ENCODE measurements at regions not wholly inside any gene's neighbourhood (a gene's known extent, or its start where the extent isn't known, plus 50 kb on each side); places are given as distances from the start of the nearest gene placed in this dataset.

DNA sequence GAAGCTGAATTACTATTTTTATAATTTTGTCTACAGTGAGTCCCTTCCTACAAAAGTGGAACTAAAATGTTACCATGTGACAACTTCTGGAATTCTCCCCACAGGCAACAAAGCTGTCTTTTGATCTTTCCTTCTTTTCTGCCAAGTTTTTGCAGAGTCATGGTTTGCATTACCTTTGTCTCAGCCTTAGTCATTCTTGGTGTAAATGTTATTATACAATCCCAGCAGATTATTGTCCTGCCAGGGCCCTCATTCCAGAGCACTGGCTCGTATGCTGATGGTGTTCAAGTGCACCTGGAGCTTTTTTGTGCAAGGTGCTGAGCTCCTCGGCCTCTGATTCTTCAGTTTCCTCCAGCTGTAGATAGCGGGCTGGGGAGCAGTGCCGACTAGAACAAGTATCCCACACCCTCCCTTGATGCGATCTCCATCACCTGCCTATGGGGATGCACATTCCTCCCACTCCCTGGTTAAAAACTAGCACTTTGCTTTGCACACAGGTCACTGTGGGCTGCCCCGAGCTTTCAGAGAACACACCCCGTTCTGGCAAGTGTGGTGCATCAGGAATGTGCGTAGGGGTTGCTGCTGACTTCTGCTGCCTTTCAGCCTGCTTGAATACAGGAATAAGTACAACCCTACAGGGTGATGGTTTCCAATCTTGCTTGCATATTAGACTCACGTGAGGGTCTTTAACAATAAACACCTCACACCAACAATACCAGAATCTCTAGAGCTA is 263.6 kb downstream of the RNF144A start:
- ATAC-seq, result no peak
- no peaks in the 10 kb centered on the region for H3K36me3 ChIP-seq (ENCODE audit: low read depth)
- H3K4me1 ChIP-seq (ENCODE audit: low read depth), result no peaks in the 10 kb centered on the region
- no peaks in the 10 kb centered on the region for H3K9me3 ChIP-seq
- DNase-seq, result no peak
- intact Hi-C loops (cut with DNase I, micrococcal nuclease), result no loop called here
- no peak overlapping the region for H3K4me3 ChIP-seq
- TF ChIP-seq CTCF (IDR thresholded peaks at IDR 0.05), result no peak

GRCh38 chr2:7182525-7182924 is 265.3 kb downstream of the RNF144A start:
- intact Hi-C loops (cut with DNase I, micrococcal nuclease), result no loop called here
- H3K36me3 ChIP-seq (ENCODE audit: low read depth), result no peaks in the 10 kb centered on the region
- no peaks in the 10 kb centered on the region for H3K4me1 ChIP-seq (ENCODE audit: low read depth)
- H3K4me3 ChIP-seq, result no peak overlapping the region
- ATAC-seq (no peak), DNase-seq (no peak)
- no peak for TF ChIP-seq CTCF (IDR thresholded peaks at IDR 0.05)
- H3K9me3 ChIP-seq, result no peaks in the 10 kb centered on the region

GRCh38 chr2:7189106-7189505 is 271.9 kb downstream of the RNF144A start:
- intact Hi-C loops (cut with DNase I, micrococcal nuclease), result no loop called here
- no peak for ATAC-seq
- no peaks in the 10 kb centered on the region for H3K9me3 ChIP-seq
- no peak for DNase-seq
- no peak for TF ChIP-seq CTCF (IDR thresholded peaks at IDR 0.05)
- no peaks in the 10 kb centered on the region for H3K36me3 ChIP-seq (ENCODE audit: low read depth)
- H3K4me1 ChIP-seq (ENCODE audit: low read depth), result no peaks in the 10 kb centered on the region
- H3K4me3 ChIP-seq, result no peak overlapping the region

GRCh38 chr2:7190587-7191324 is 273.5 kb downstream of the RNF144A start:
- no peak for ATAC-seq
- no peaks in the 10 kb centered on the region for H3K4me1 ChIP-seq (ENCODE audit: low read depth)
- no peak for DNase-seq
- intact Hi-C loops (cut with DNase I, micrococcal nuclease), result no loop called here
- TF ChIP-seq CTCF (IDR thresholded peaks at IDR 0.05), result no peak
- no peaks in the 10 kb centered on the region for H3K36me3 ChIP-seq (ENCODE audit: low read depth)
- H3K4me3 ChIP-seq, result no peak overlapping the region
- no peaks in the 10 kb centered on the region for H3K9me3 ChIP-seq

- no peaks in the 10 kb centered on the region for H3K4me1 ChIP-seq (ENCODE audit: low read depth)
- no peaks in the 10 kb centered on the region for H3K9me3 ChIP-seq
- DNase-seq (no peak), ATAC-seq (no peak)
- H3K4me3 ChIP-seq, result no peak overlapping the region
- TF ChIP-seq CTCF (IDR thresholded peaks at IDR 0.05), result no peak
- intact Hi-C loops (cut with DNase I, micrococcal nuclease), result no loop called here
- no peaks in the 10 kb centered on the region for H3K36me3 ChIP-seq (ENCODE audit: low read depth)
Observed at GRCh38 chr2:7191932-7192331, 274.7 kb downstream of the RNF144A start.

All from mucosa of descending colon (tissue), 3 donors.